SU-DHL-6 (cell line): ENCODE measurements at regions not wholly inside any gene's neighbourhood (a gene's known extent, or its start where the extent isn't known, plus 50 kb on each side); places are given as distances from the start of the nearest gene placed in this dataset.

Experiments
- EZH2phosphoT487 ChIP-seq: fragments of 200-600 bp; sonication (generic), shearing (Covaris generic); conservative IDR thresholded peaks from 2 replicates; pipeline ENCODE4 v1.6.1; 2018; ENCODE audit warnings: mild to moderate bottlenecking, antibody characterized with exemption, low read length, moderate library complexity, mixed read lengths
- TF ChIP-seq, protein P1 (sequence below): fragments of 200-600 bp; sonication (generic); IDR thresholded peaks from one replicate; pipeline ENCODE4 v1.5.1; 2017; ENCODE audit warnings: antibody characterized with exemption, mild to moderate bottlenecking, low read length, moderate library complexity; ENCODE audit not compliant: insufficient read depth, poor library complexity, severe bottlenecking

DNA sequence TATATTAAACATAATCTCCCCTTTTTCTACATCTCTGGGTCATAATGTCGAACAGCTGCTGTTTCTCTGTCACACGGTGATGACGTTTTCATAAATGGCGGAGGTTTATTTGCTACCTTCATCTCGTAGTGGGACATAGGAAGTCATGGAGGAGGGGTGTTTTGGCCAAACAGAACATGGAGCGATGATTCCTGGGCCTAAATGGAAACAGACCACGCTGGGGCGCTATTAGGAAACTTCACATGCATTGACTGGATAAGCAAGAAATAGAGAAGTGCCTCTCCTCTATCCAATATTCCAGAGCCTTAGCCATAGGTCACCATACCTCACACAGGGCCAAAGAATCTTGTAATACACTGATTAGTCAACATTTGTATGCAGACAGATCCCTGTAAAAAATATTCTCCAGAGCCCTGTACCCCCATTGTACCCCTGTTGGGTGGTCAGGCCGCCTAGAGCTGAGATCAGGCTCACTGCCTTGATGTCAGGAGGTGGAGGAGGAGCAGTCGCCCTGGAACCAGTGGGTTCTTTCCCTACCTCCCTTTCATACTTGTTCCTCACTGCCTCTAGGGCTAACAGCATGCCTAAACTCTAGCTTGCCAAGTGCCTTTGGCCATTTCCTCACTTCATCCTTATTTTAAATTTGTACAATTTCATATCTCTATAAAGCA lies 77.8 kb upstream of the SPIN1 start:
- TF ChIP-seq, protein P1, sequence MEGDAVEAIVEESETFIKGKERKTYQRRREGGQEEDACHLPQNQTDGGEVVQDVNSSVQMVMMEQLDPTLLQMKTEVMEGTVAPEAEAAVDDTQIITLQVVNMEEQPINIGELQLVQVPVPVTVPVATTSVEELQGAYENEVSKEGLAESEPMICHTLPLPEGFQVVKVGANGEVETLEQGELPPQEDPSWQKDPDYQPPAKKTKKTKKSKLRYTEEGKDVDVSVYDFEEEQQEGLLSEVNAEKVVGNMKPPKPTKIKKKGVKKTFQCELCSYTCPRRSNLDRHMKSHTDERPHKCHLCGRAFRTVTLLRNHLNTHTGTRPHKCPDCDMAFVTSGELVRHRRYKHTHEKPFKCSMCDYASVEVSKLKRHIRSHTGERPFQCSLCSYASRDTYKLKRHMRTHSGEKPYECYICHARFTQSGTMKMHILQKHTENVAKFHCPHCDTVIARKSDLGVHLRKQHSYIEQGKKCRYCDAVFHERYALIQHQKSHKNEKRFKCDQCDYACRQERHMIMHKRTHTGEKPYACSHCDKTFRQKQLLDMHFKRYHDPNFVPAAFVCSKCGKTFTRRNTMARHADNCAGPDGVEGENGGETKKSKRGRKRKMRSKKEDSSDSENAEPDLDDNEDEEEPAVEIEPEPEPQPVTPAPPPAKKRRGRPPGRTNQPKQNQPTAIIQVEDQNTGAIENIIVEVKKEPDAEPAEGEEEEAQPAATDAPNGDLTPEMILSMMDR, result no peak
- TF ChIP-seq EZH2phosphoT487, result no peak
